DOHH2 (cell line): ENCODE measurements at regions not wholly inside any gene's neighbourhood (a gene's known extent, or its start where the extent isn't known, plus 50 kb on each side); places are given as distances from the start of the nearest gene placed in this dataset.

ENCODE experiments used
- CTCF ChIP-seq: fragments of 200-600 bp; sonication (generic); IDR thresholded peaks from one replicate; pipeline ENCODE4 v1.5.1; 2014; ENCODE audit warnings: antibody characterized with exemption, mild to moderate bottlenecking, low read depth, low read length; ENCODE audit not compliant: poor library complexity, severe bottlenecking
- EZH2phosphoT487 ChIP-seq: fragments of 200-600 bp; sonication (generic); IDR thresholded peaks from 2 replicates; pipeline ENCODE4 v1.6.1; 2017; ENCODE audit warnings: borderline replicate concordance, mild to moderate bottlenecking, antibody characterized with exemption, low read length, moderate library complexity, mixed read lengths

DNA sequence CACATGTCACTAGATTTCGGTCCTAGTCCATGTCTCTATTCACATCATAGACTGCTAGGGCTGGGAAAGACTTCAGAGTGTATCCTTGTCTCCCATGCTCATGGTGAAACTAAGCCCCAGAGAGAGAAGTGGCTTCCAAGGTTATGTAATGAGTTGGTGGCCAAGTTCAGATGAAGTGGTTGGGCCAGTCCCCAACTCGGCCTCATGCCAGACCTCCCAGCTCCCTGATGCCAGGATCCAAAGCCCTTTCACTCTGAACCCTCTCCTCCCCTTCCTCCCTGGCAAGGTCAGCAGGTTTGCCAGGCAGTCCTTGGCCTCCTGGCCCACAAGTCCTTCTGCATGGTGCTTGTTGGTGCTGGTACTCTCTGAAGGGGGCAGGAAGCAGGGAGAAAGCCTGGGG lies 189.7 kb downstream of the AXIN2 start:
- TF ChIP-seq CTCF (no peak), EZH2phosphoT487 (no peak)
